Mucosa of descending colon (tissue), 3 donors: ENCODE measurements at regions not wholly inside any gene's neighbourhood (a gene's known extent, or its start where the extent isn't known, plus 50 kb on each side); places are given as distances from the start of the nearest gene placed in this dataset.

Source experiments
- ATAC-seq: fragments of 200-7000 bp; cut with Tn5 transposase; one replicate; pipeline ENCODE4 v1.9.1; 2020; ENCODE audit warnings: mild to moderate bottlenecking, moderate library complexity
- DNase-seq, 3 donors: peaks; one replicate each; pipeline ENCODE4 v3.0.0-alpha.2; 2020
- H3K36me3 ChIP-seq: fragments of 200-600 bp; one replicate; pipeline ENCODE4 v1.8.0; 2021; ENCODE audit warnings: low read depth, mild to moderate bottlenecking
- H3K4me1 ChIP-seq: fragments of 200-600 bp; one replicate; pipeline ENCODE4 v1.8.0; 2021; ENCODE audit warnings: low read depth, mild to moderate bottlenecking
- H3K4me3 ChIP-seq: fragments of 200-600 bp; one replicate; pipeline ENCODE4 v1.8.0; 2021; ENCODE audit warnings: mild to moderate bottlenecking
- H3K9me3 ChIP-seq: fragments of 200-600 bp; one replicate; pipeline ENCODE4 v1.8.0; 2021; ENCODE audit warnings: mild to moderate bottlenecking
- CTCF ChIP-seq: fragments of 200-600 bp; IDR thresholded peaks from one replicate; pipeline ENCODE4 v1.8.0; 2022; ENCODE audit warnings: antibody characterized with exemption, mild to moderate bottlenecking
- intact Hi-C, 2 donors: fragments of 100-400 bp; cut with DNase I in 1 of 2; cut with micrococcal nuclease in 1 of 2; formaldehyde crosslinking; loops; one replicate each; pipeline versions ENCODE4 v1.11.0 to v1.11.1; 2022; cut with DNase I, micrococcal nuclease
- donor health status: DM: no; HTN: no; CAD: no; lungs with moderate emphysema.
- donor health status: DM: no; HTN: no; CAD: no.
- donor health status: DM: no; HTN: yes; CAD: no.

GRCh38 chr20:57003012-57003411 lies 263.4 kb downstream of the BMP7 start:
- no peaks in the 10 kb centered on the region for H3K36me3 ChIP-seq
- ATAC-seq: no peak
- intact Hi-C loops: no loop called here
- no peak for DNase-seq
- H3K9me3 ChIP-seq: peaks cover 6% of the 10 kb centered on the region
- no peak for TF ChIP-seq CTCF
- no peak overlapping the region for H3K4me3 ChIP-seq
- no peaks in the 10 kb centered on the region for H3K4me1 ChIP-seq

- intact Hi-C loops: no loop called here
- H3K36me3 ChIP-seq: no peaks in the 10 kb centered on the region
Measured at GRCh38 chr20:57004416-57004815, 262.0 kb downstream of the BMP7 start.

GRCh38 chr20:57004951-57005933 lies 261.2 kb downstream of the BMP7 start:
- Histone ChIP-seq H3K9me3 (no peaks in the 10 kb centered on the region), H3K4me1 (no peaks in the 10 kb centered on the region), H3K4me3 (no peak overlapping the region), H3K36me3 (no peaks in the 10 kb centered on the region)
- ATAC-seq: no peak
- DNase-seq: no peak
- intact Hi-C loops: no loop called here
- TF ChIP-seq CTCF: no peak

More at GRCh38 chr20:57004416-57004815, 262.0 kb downstream of the BMP7 start:
- no peak overlapping the region for H3K4me3 ChIP-seq
- DNase-seq: no peak
- H3K4me1 ChIP-seq: no peaks in the 10 kb centered on the region
- no peaks in the 10 kb centered on the region for H3K9me3 ChIP-seq
- ATAC-seq: no peak
- no peak for TF ChIP-seq CTCF

- Histone ChIP-seq H3K4me1 (no peaks in the 10 kb centered on the region), H3K9me3 (no peaks in the 10 kb centered on the region), H3K36me3 (no peaks in the 10 kb centered on the region), H3K4me3 (no peak overlapping the region)
- ATAC-seq: no peak
- no peak for DNase-seq
- no peak for TF ChIP-seq CTCF
- intact Hi-C loops: no loop called here
Measured at GRCh38 chr20:57006411-57007170, 259.9 kb downstream of the BMP7 start.

- Histone ChIP-seq H3K36me3 (no peaks in the 10 kb centered on the region), H3K9me3 (no peaks in the 10 kb centered on the region), H3K4me1 (no peaks in the 10 kb centered on the region), H3K4me3 (no peak overlapping the region)
- DNase-seq (no peak), ATAC-seq (no peak)
- intact Hi-C loops: no loop called here
- TF ChIP-seq CTCF: no peak
Measured at GRCh38 chr20:57007171-57007540, 259.3 kb downstream of the BMP7 start.
